Neural progenitor cell (in vitro differentiated cells): ENCODE measurements at regions not wholly inside any gene's neighbourhood (a gene's known extent, or its start where the extent isn't known, plus 50 kb on each side); places are given as distances from the start of the nearest gene placed in this dataset.
"Not testable (repeated sequence)": the region's sequence is repeated elsewhere in the genome, so short reads cannot be mapped to it uniquely, and the experiment has no call there.

Experiments used
- DNase-seq: peaks from one replicate; pipeline ENCODE4 v3.0.0-alpha.2; 2016; ENCODE audit warnings: low spot score
- H2AFZ ChIP-seq: fragments of 200-600 bp; sonication (generic); replicated peaks from 2 replicates; pipeline ENCODE4 v1.6.1; 2016; ENCODE audit warnings: antibody characterized with exemption
- H3F3A ChIP-seq: fragments of 200-600 bp; sonication (generic); 2 replicates; pipeline ENCODE4 v1.6.1; 2016; ENCODE audit warnings: antibody characterized with exemption, low read depth
- H3K27ac ChIP-seq: fragments of 200-600 bp; sonication (generic); 2 replicates; pipeline ENCODE4 v1.5.1; 2016; ENCODE audit warnings: mild to moderate bottlenecking
- H3K27me3 ChIP-seq: fragments of 200-600 bp; sonication (generic); 2 replicates; pipeline ENCODE4 v1.6.1; 2016; ENCODE audit warnings: mild to moderate bottlenecking, moderate library complexity
- H3K36me3 ChIP-seq: fragments of 200-600 bp; sonication (generic); 2 replicates; pipeline ENCODE4 v1.5.1; 2016
- H3K4me1 ChIP-seq: fragments of 200-600 bp; sonication (generic); 2 replicates; pipeline ENCODE4 v1.6.1; 2016; ENCODE audit warnings: mixed run types
- H3K4me2 ChIP-seq: fragments of 200-600 bp; sonication (generic); 2 replicates; pipeline ENCODE4 v1.6.1; 2016
- H3K4me3 ChIP-seq: fragments of 200-600 bp; sonication (generic); 2 replicates; pipeline ENCODE4 v1.5.1; 2016
- H3K79me2 ChIP-seq: fragments of 200-600 bp; sonication (generic); 2 replicates; pipeline ENCODE4 v1.6.1; 2016; ENCODE audit warnings: low read depth
- H3K9ac ChIP-seq: fragments of 200-600 bp; sonication (generic); 2 replicates; pipeline ENCODE4 v1.6.1; 2016
- H3K9me3 ChIP-seq: fragments of 200-600 bp; sonication (generic); 2 replicates; pipeline ENCODE4 v1.5.1; 2016; ENCODE audit warnings: low read depth
- H4K20me1 ChIP-seq: fragments of 200-600 bp; sonication (generic); 2 replicates; pipeline ENCODE4 v1.6.1; 2016; ENCODE audit warnings: low read depth
- H3K27ac Mint-ChIP-seq: 3 replicates; pipeline ENCODE4 v1.8.0; 2021; ENCODE audit warnings: mixed read lengths
- H3K27me3 Mint-ChIP-seq: 2 replicates; pipeline ENCODE4 v1.8.0; 2022; ENCODE audit warnings: low read depth, mild to moderate bottlenecking, inconsistent platforms, moderate library complexity, mixed read lengths; ENCODE audit not compliant: insufficient read depth
- H3K36me3 Mint-ChIP-seq: 3 replicates; pipeline ENCODE4 v1.8.0; 2021; ENCODE audit warnings: mixed read lengths
- H3K4me1 Mint-ChIP-seq: 3 replicates; pipeline ENCODE4 v1.8.0; 2021; ENCODE audit warnings: mixed read lengths
- H3K4me3 Mint-ChIP-seq: 3 replicates; pipeline ENCODE4 v1.8.0; 2021; ENCODE audit warnings: mild to moderate bottlenecking, moderate library complexity, mixed read lengths
- H3K9me3 Mint-ChIP-seq: 3 replicates; pipeline ENCODE4 v1.8.0; 2020; ENCODE audit warnings: mixed read lengths
- EZH2 ChIP-seq: fragments of 200-600 bp; sonication (generic); IDR thresholded peaks from 2 replicates; pipeline ENCODE4 v1.6.1; 2017; ENCODE audit warnings: antibody characterized with exemption, mild to moderate bottlenecking, moderate library complexity
- EZH2phosphoT487 ChIP-seq: fragments of 200-600 bp; sonication (generic); IDR thresholded peaks from 2 replicates; pipeline ENCODE4 v1.6.1; 2017; ENCODE audit warnings: antibody characterized with exemption
- TF ChIP-seq, protein P1 (sequence below): fragments of 200-600 bp; sonication (generic); IDR thresholded peaks from 2 replicates; pipeline ENCODE4 v1.5.1; 2017; ENCODE audit warnings: antibody characterized with exemption, mild to moderate bottlenecking

DNA sequence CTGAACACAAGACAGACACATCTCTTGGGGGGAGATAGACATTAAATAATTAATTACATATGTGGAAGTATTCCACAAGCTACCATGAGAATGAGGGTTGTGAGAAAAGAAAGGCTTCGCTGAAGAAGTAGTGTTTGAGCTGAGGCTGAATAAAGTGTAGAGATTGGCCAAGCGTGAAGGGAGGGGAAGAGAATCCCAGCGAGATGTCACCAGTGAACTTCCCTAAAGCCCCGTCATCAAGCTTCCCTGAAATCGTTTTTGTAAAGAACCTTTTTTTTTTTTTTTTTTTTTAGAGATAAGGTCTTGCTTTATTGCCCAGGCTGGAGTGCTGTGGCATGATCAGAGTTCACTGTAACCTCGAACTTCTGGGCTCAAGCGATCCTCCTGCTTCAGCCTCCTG is 235.2 kb downstream of the KCNRG start:
- Mint-ChIP-seq H3K27ac (no peak overlapping the region), H3K4me1 (peaks cover 10% of the 10 kb centered on the region), H3K9me3 (peaks cover 2% of the 10 kb centered on the region), H3K27me3 (no peaks in the 10 kb centered on the region), H3K36me3 (no peaks in the 10 kb centered on the region), H3K4me3 (no peak overlapping the region)
- Histone ChIP-seq H3K27me3 (no peaks in the 10 kb centered on the region), H3K4me3 (no peak overlapping the region), H3K4me2 (no peak overlapping the region), H3K4me1 (no peaks in the 10 kb centered on the region), H2AFZ (no peak overlapping the region), H3K36me3 (no peaks in the 10 kb centered on the region), H3K9me3 (no peaks in the 10 kb centered on the region), H3F3A (no peaks in the 10 kb centered on the region), H4K20me1 (no peaks in the 10 kb centered on the region), H3K27ac (no peak overlapping the region), H3K79me2 (no peaks in the 10 kb centered on the region), H3K9ac (no peak overlapping the region)
- DNase-seq: no peak
- TF ChIP-seq, protein P1, sequence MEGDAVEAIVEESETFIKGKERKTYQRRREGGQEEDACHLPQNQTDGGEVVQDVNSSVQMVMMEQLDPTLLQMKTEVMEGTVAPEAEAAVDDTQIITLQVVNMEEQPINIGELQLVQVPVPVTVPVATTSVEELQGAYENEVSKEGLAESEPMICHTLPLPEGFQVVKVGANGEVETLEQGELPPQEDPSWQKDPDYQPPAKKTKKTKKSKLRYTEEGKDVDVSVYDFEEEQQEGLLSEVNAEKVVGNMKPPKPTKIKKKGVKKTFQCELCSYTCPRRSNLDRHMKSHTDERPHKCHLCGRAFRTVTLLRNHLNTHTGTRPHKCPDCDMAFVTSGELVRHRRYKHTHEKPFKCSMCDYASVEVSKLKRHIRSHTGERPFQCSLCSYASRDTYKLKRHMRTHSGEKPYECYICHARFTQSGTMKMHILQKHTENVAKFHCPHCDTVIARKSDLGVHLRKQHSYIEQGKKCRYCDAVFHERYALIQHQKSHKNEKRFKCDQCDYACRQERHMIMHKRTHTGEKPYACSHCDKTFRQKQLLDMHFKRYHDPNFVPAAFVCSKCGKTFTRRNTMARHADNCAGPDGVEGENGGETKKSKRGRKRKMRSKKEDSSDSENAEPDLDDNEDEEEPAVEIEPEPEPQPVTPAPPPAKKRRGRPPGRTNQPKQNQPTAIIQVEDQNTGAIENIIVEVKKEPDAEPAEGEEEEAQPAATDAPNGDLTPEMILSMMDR: no peak
- TF ChIP-seq EZH2 (no peak), EZH2phosphoT487 (no peak)

DNA sequence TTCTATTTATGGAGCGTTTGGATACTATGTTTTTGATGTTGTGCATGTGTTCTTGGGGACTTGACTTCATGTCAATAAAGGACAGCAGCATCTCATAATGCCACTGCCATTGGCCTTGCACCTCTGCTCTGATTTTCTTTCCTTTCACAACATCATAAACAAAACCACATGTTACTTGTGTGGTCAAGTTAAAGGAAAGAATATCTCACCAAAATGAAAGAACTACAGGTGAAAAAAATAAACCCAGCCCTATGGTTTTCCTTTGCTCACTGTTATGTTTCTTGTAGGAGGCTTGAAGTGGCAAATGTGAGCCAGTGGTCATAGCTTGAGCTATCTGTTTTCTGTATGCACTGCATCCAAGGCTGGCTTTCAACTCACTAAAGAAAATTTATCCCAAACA is 240.4 kb downstream of the KCNRG start:
- no peaks in the 10 kb centered on the region for H3K4me1 Mint-ChIP-seq
- no peaks in the 10 kb centered on the region for H3K9me3 Mint-ChIP-seq
- Histone ChIP-seq H4K20me1 (no peaks in the 10 kb centered on the region), H3K9ac (no peak overlapping the region), H3K27ac (no peak overlapping the region), H3K36me3 (no peaks in the 10 kb centered on the region), H3K4me3 (no peak overlapping the region), H2AFZ (no peak overlapping the region), H3K79me2 (no peaks in the 10 kb centered on the region), H3F3A (no peaks in the 10 kb centered on the region), H3K9me3 (no peaks in the 10 kb centered on the region), H3K4me2 (no peak overlapping the region), H3K4me1 (no peaks in the 10 kb centered on the region), H3K27me3 (no peaks in the 10 kb centered on the region)
- TF ChIP-seq EZH2 (no peak), EZH2phosphoT487 (no peak)
- TF ChIP-seq, protein P1: no peak
- no peak overlapping the region for H3K27ac Mint-ChIP-seq
- DNase-seq: no peak
- peaks cover 2% of the 10 kb centered on the region for H3K27me3 Mint-ChIP-seq
- no peaks in the 10 kb centered on the region for H3K36me3 Mint-ChIP-seq
- H3K4me3 Mint-ChIP-seq: no peak overlapping the region

DNA sequence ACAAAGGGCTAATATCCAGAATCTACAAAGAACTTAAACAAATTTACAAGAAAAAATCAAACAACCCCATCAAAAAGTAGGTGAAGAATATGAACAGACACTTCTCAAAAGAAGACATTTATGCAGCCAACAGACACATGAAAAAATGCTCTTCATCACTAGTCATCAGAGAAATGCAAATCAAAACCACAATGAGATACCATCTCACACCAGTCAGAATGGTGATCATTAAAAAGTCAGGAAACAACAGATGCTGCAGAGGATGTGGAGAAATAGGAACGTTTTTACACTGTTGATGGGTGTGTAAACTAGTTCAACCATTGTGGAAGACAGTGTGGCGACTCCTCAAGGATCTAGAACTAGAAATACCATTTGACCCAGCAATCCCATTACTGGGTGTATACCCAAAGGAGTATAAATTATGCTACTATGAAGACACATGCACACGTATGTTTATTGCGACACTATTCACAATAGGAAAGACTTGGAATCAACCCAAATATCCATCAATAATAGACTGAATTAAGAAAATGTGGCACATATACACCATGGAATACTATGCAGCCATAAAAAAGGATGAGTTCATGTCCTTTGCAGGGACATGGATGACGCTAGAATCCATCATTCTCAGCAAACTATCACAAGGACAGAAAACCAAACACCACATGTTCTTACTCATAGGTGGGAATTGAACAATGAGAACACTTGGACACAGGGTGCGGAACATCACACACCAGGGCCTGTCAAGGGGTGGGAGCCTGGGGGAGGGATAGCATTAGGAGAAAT is 241.5 kb downstream of the KCNRG start:
- H3K79me2 ChIP-seq, H3K9me3 Mint-ChIP-seq, DNase-seq, H2AFZ ChIP-seq, H3F3A ChIP-seq, H3K4me3 Mint-ChIP-seq, H3K4me1 Mint-ChIP-seq, H3K27me3 ChIP-seq, H3K9me3 ChIP-seq, H3K4me2 ChIP-seq, H3K9ac ChIP-seq, H4K20me1 ChIP-seq, H3K36me3 ChIP-seq, H3K27ac Mint-ChIP-seq, H3K4me1 ChIP-seq, H3K27me3 Mint-ChIP-seq, H3K4me3 ChIP-seq, H3K36me3 Mint-ChIP-seq, H3K27ac ChIP-seq: not testable (repeated sequence)

DNA sequence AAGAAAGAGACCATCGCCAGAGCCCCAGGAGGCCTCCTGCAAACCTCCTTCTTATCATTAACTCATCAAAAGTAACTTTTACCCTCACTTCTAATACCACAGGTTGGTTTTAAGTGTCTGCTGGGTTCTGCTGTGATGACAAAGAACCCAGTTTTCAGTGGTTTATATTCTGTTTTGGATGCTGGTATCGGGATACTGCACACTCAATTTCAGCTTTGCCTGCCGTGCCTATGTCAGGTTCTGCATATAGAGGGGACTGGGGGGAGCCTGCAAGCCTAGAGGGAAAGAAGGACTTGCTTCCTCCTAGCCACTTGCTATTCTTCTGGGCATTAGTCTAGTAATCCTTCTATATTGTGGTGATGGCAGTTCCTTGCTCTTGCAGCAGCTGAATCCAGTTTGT is 242.4 kb downstream of the KCNRG start:
- no peaks in the 10 kb centered on the region for H3K4me1 ChIP-seq
- no peak overlapping the region for H3K4me3 ChIP-seq
- Mint-ChIP-seq H3K4me3 (no peak overlapping the region), H3K36me3 (no peaks in the 10 kb centered on the region), H3K27me3 (peaks cover 2% of the 10 kb centered on the region), H3K27ac (no peak overlapping the region), H3K9me3 (no peaks in the 10 kb centered on the region), H3K4me1 (no peaks in the 10 kb centered on the region)
- no peaks in the 10 kb centered on the region for H3F3A ChIP-seq
- TF ChIP-seq, protein P1: no peak
- no peak for TF ChIP-seq EZH2phosphoT487
- TF ChIP-seq EZH2: no peak
- H2AFZ ChIP-seq: no peak overlapping the region
- H3K27me3 ChIP-seq: no peaks in the 10 kb centered on the region
- H4K20me1 ChIP-seq: no peaks in the 10 kb centered on the region
- H3K36me3 ChIP-seq: no peaks in the 10 kb centered on the region
- H3K27ac ChIP-seq: no peak overlapping the region
- no peak overlapping the region for H3K4me2 ChIP-seq
- no peaks in the 10 kb centered on the region for H3K9me3 ChIP-seq
- H3K79me2 ChIP-seq: no peaks in the 10 kb centered on the region
- no peak overlapping the region for H3K9ac ChIP-seq
- no peak for DNase-seq
